ENCODE measurements at regions not wholly inside any gene's neighbourhood (a gene's known extent, or its start where the extent isn't known, plus 50 kb on each side); places are given as distances from the start of the nearest gene placed in this dataset.

- Histone ChIP-seq H3K36me3 (replicated peaks in 1 of 2; ENCODE audit: control extremely low read depth in 1 of 2, control insufficient read depth in 1 of 2, extremely low read depth in 1 of 2, insufficient read depth in 2 of 2, low read length in 1 of 2) (no peaks in the 10 kb centered on the region), H3K27ac (ENCODE audit: low read length in 2 of 2) (no peak overlapping the region), H4K20me1 (ENCODE audit: control insufficient read depth, insufficient read depth, low read length, poor library complexity, severe bottlenecking) (no peaks in the 10 kb centered on the region), H3K4me2 (replicated peaks; ENCODE audit: low read depth, low read length, poor library complexity, severe bottlenecking) (no peak overlapping the region), H3K9ac (ENCODE audit: low read length) (no peak overlapping the region), H3K9me3 (ENCODE audit: control extremely low read depth in 1 of 3, control insufficient read depth in 2 of 3, insufficient read depth in 1 of 3, low read length in 2 of 3) (no peaks in the 10 kb centered on the region), H3K4me1 (ENCODE audit: control insufficient read depth in 2 of 2, insufficient read depth in 2 of 2, low read length in 2 of 2) (no peaks in the 10 kb centered on the region), H3K79me2 (ENCODE audit: control insufficient read depth, insufficient read depth, low read length) (no peaks in the 10 kb centered on the region), H3K27me3 (replicated peaks in 1 of 4; ENCODE audit: control extremely low read depth in 1 of 4, control insufficient read depth in 3 of 4, insufficient read depth in 4 of 4, low read length in 3 of 4) (no peaks in the 10 kb centered on the region), H3K4me3 (ENCODE audit: control extremely low read depth in 1 of 5, extremely low read depth in 1 of 5, insufficient read depth in 1 of 5, low read depth in 2 of 5, low read length in 4 of 5) (no peak overlapping the region), H2AFZ (ENCODE audit: insufficient read depth, low read depth, low read length, poor library complexity, severe bottlenecking) (no peak overlapping the region)
- H3K9me3 Mint-ChIP-seq (ENCODE audit: insufficient read depth), result no peaks in the 10 kb centered on the region
- 97% methylated on average over 5 of the region's 8 CpGs for WGBS (ENCODE audit: insufficient coverage)
- no peaks in the 10 kb centered on the region for H3K27me3 Mint-ChIP-seq
- POLR2A ChIA-PET, result no interaction called here
- no peaks in the 10 kb centered on the region for H3K4me1 Mint-ChIP-seq
- CTCF ChIA-PET, result interaction anchor here (1.2 kb wide), 1 partner anchor 9 kb away, joined by 3 read pairs; no protein-coding TSS in a partner anchor
- DNase-seq (no peak), ATAC-seq (ENCODE audit: low read depth) (no peak)
- intact Hi-C loops (cut with micrococcal nuclease), result no loop called here
- H3K4me3 Mint-ChIP-seq, result no peak overlapping the region
- no peak overlapping the region for H3K27ac Mint-ChIP-seq
- TF ChIP-seq EZH2 (IDR thresholded peaks at IDR 0.05; ENCODE audit: borderline replicate concordance, insufficient read depth, low read depth, low read length, poor library complexity, severe bottlenecking), result no peak
- no peak for TF ChIP-seq CTCF (IDR thresholded peaks at IDR 0.05)
Observed at GRCh38 chr12:4009979-4010704, 136.9 kb upstream of the PARP11 start.

GRCh38 chr12:4006743-4007142 is 133.5 kb upstream of the PARP11 start:
- DNase-seq, result no peak
- Histone ChIP-seq H3K27ac (ENCODE audit: low read length in 2 of 2) (no peak overlapping the region), H3K36me3 (replicated peaks in 1 of 2; ENCODE audit: control extremely low read depth in 1 of 2, control insufficient read depth in 1 of 2, extremely low read depth in 1 of 2, insufficient read depth in 2 of 2, low read length in 1 of 2) (no peaks in the 10 kb centered on the region), H3K4me2 (replicated peaks; ENCODE audit: low read depth, low read length, poor library complexity, severe bottlenecking) (no peak overlapping the region), H3K4me3 (ENCODE audit: control extremely low read depth in 1 of 5, extremely low read depth in 1 of 5, insufficient read depth in 1 of 5, low read depth in 2 of 5, low read length in 4 of 5) (no peak overlapping the region), H3K27me3 (replicated peaks in 1 of 4; ENCODE audit: control extremely low read depth in 1 of 4, control insufficient read depth in 3 of 4, insufficient read depth in 4 of 4, low read length in 3 of 4) (no peaks in the 10 kb centered on the region), H3K9me3 (ENCODE audit: control extremely low read depth in 1 of 3, control insufficient read depth in 2 of 3, insufficient read depth in 1 of 3, low read length in 2 of 3) (no peaks in the 10 kb centered on the region), H2AFZ (ENCODE audit: insufficient read depth, low read depth, low read length, poor library complexity, severe bottlenecking) (no peak overlapping the region), H3K79me2 (ENCODE audit: control insufficient read depth, insufficient read depth, low read length) (no peaks in the 10 kb centered on the region), H4K20me1 (ENCODE audit: control insufficient read depth, insufficient read depth, low read length, poor library complexity, severe bottlenecking) (no peaks in the 10 kb centered on the region), H3K9ac (ENCODE audit: low read length) (no peak overlapping the region), H3K4me1 (ENCODE audit: control insufficient read depth in 2 of 2, insufficient read depth in 2 of 2, low read length in 2 of 2) (no peaks in the 10 kb centered on the region)
- no peak for ATAC-seq (ENCODE audit: low read depth)
- Mint-ChIP-seq H3K4me3 (no peak overlapping the region), H3K27ac (no peak overlapping the region), H3K4me1 (no peaks in the 10 kb centered on the region), H3K27me3 (peaks cover 3% of the 10 kb centered on the region), H3K9me3 (ENCODE audit: insufficient read depth) (no peaks in the 10 kb centered on the region)
- WGBS (ENCODE audit: insufficient coverage), result 84% methylated on average over 3 of the region's 4 CpGs
- CTCF ChIA-PET, result interaction anchor here (0.7 to 2.3 kb wide), 5 partner anchors 11 to 270 kb away, joined by 3 to 8 read pairs (median 4); no protein-coding TSS in a partner anchor
- POLR2A ChIA-PET, result no interaction called here
- intact Hi-C loops (cut with micrococcal nuclease), result no loop called here
- TF ChIP-seq EZH2 (IDR thresholded peaks at IDR 0.05; ENCODE audit: borderline replicate concordance, insufficient read depth, low read depth, low read length, poor library complexity, severe bottlenecking) (no peak), CTCF (IDR thresholded peaks at IDR 0.05) (no peak)
